ENCODE measurements at regions not wholly inside any gene's neighbourhood (a gene's known extent, or its start where the extent isn't known, plus 50 kb on each side); places are given as distances from the start of the nearest gene placed in this dataset.
"Not testable (repeated sequence)": the region's sequence is repeated elsewhere in the genome, so short reads cannot be mapped to it uniquely, and the experiment has no call there.

- Histone ChIP-seq H3K9me3 (ENCODE audit: control insufficient read depth, low read length) (no peaks in the 10 kb centered on the region), H3K4me1 (ENCODE audit: control insufficient read depth, insufficient read depth, low read length, poor library complexity, severe bottlenecking) (no peaks in the 10 kb centered on the region), H3K36me3 (ENCODE audit: control insufficient read depth, insufficient read depth, low read length) (no peaks in the 10 kb centered on the region), H3K27ac (ENCODE audit: insufficient read depth, low read length, poor library complexity, severe bottlenecking) (no peak overlapping the region), H3K27me3 (replicated peaks; ENCODE audit: control insufficient read depth, insufficient read depth, low read length, poor library complexity, severe bottlenecking) (no peaks in the 10 kb centered on the region), H3K4me3 (ENCODE audit: insufficient read depth, low read depth, low read length, poor library complexity, severe bottlenecking) (no peak overlapping the region)
- DNase-seq = no peak
Measured at GRCh38 chr2:53353135-53354114, 414.2 kb upstream of the CHAC2 start.

- Histone ChIP-seq H3K27ac (ENCODE audit: insufficient read depth, low read length, poor library complexity, severe bottlenecking) (no peak overlapping the region), H3K4me1 (ENCODE audit: control insufficient read depth, insufficient read depth, low read length, poor library complexity, severe bottlenecking) (no peaks in the 10 kb centered on the region), H3K9me3 (ENCODE audit: control insufficient read depth, low read length) (no peaks in the 10 kb centered on the region), H3K36me3 (ENCODE audit: control insufficient read depth, insufficient read depth, low read length) (no peaks in the 10 kb centered on the region), H3K4me3 (ENCODE audit: insufficient read depth, low read depth, low read length, poor library complexity, severe bottlenecking) (no peak overlapping the region), H3K27me3 (replicated peaks; ENCODE audit: control insufficient read depth, insufficient read depth, low read length, poor library complexity, severe bottlenecking) (no peaks in the 10 kb centered on the region)
- no peak for DNase-seq
Measured at GRCh38 chr2:53347269-53347668, 420.3 kb upstream of the CHAC2 start.

GRCh38 chr2:53342248-53342647 lies 425.4 kb upstream of the CHAC2 start:
- Histone ChIP-seq H3K27ac (ENCODE audit: insufficient read depth, low read length, poor library complexity, severe bottlenecking) (no peak overlapping the region), H3K4me1 (ENCODE audit: control insufficient read depth, insufficient read depth, low read length, poor library complexity, severe bottlenecking) (no peaks in the 10 kb centered on the region), H3K9me3 (ENCODE audit: control insufficient read depth, low read length) (no peaks in the 10 kb centered on the region), H3K36me3 (ENCODE audit: control insufficient read depth, insufficient read depth, low read length) (no peaks in the 10 kb centered on the region), H3K4me3 (ENCODE audit: insufficient read depth, low read depth, low read length, poor library complexity, severe bottlenecking) (no peak overlapping the region), H3K27me3 (replicated peaks; ENCODE audit: control insufficient read depth, insufficient read depth, low read length, poor library complexity, severe bottlenecking) (no peaks in the 10 kb centered on the region)
- DNase-seq = no peak

- no peaks in the 10 kb centered on the region for H3K27me3 ChIP-seq (replicated peaks; ENCODE audit: control insufficient read depth, insufficient read depth, low read length, poor library complexity, severe bottlenecking)
- H3K27ac ChIP-seq (ENCODE audit: insufficient read depth, low read length, poor library complexity, severe bottlenecking) = no peak overlapping the region
- DNase-seq = no peak
- no peak overlapping the region for H3K4me3 ChIP-seq (ENCODE audit: insufficient read depth, low read depth, low read length, poor library complexity, severe bottlenecking)
- H3K4me1 ChIP-seq (ENCODE audit: control insufficient read depth, insufficient read depth, low read length, poor library complexity, severe bottlenecking) = no peaks in the 10 kb centered on the region
- no peaks in the 10 kb centered on the region for H3K9me3 ChIP-seq (ENCODE audit: control insufficient read depth, low read length)
- H3K36me3 ChIP-seq (ENCODE audit: control insufficient read depth, insufficient read depth, low read length) = no peaks in the 10 kb centered on the region
Measured at GRCh38 chr2:53334610-53335009, 433.0 kb upstream of the CHAC2 start.

GRCh38 chr2:53331667-53332066 lies 435.9 kb upstream of the CHAC2 start:
- no peaks in the 10 kb centered on the region for H3K9me3 ChIP-seq (ENCODE audit: control insufficient read depth, low read length)
- H3K4me3 ChIP-seq (ENCODE audit: insufficient read depth, low read depth, low read length, poor library complexity, severe bottlenecking) = no peak overlapping the region
- no peaks in the 10 kb centered on the region for H3K36me3 ChIP-seq (ENCODE audit: control insufficient read depth, insufficient read depth, low read length)
- H3K27ac ChIP-seq (ENCODE audit: insufficient read depth, low read length, poor library complexity, severe bottlenecking) = no peak overlapping the region
- H3K4me1 ChIP-seq (ENCODE audit: control insufficient read depth, insufficient read depth, low read length, poor library complexity, severe bottlenecking) = no peaks in the 10 kb centered on the region
- no peaks in the 10 kb centered on the region for H3K27me3 ChIP-seq (replicated peaks; ENCODE audit: control insufficient read depth, insufficient read depth, low read length, poor library complexity, severe bottlenecking)
- DNase-seq = no peak

- Histone ChIP-seq H3K36me3 (ENCODE audit: control insufficient read depth, insufficient read depth, low read length) (no peaks in the 10 kb centered on the region), H3K4me1 (ENCODE audit: control insufficient read depth, insufficient read depth, low read length, poor library complexity, severe bottlenecking) (no peaks in the 10 kb centered on the region)
- no peak for DNase-seq
Measured at GRCh38 chr2:53317861-53318260, 449.7 kb upstream of the CHAC2 start.

GRCh38 chr2:53315149-53315548 lies 452.5 kb upstream of the CHAC2 start:
- no peak overlapping the region for H3K27ac ChIP-seq (ENCODE audit: insufficient read depth, low read length, poor library complexity, severe bottlenecking)
- H3K4me1 ChIP-seq (ENCODE audit: control insufficient read depth, insufficient read depth, low read length, poor library complexity, severe bottlenecking) = no peaks in the 10 kb centered on the region
- no peak for DNase-seq
- H3K4me3 ChIP-seq (ENCODE audit: insufficient read depth, low read depth, low read length, poor library complexity, severe bottlenecking) = no peak overlapping the region
- H3K27me3 ChIP-seq (replicated peaks; ENCODE audit: control insufficient read depth, insufficient read depth, low read length, poor library complexity, severe bottlenecking) = no peaks in the 10 kb centered on the region
- H3K36me3 ChIP-seq (ENCODE audit: control insufficient read depth, insufficient read depth, low read length) = no peaks in the 10 kb centered on the region
- no peaks in the 10 kb centered on the region for H3K9me3 ChIP-seq (ENCODE audit: control insufficient read depth, low read length)

More at GRCh38 chr2:53317861-53318260, 449.7 kb upstream of the CHAC2 start:
- H3K27me3 ChIP-seq (replicated peaks; ENCODE audit: control insufficient read depth, insufficient read depth, low read length, poor library complexity, severe bottlenecking) = no peaks in the 10 kb centered on the region
- H3K4me3 ChIP-seq (ENCODE audit: insufficient read depth, low read depth, low read length, poor library complexity, severe bottlenecking) = no peak overlapping the region
- no peaks in the 10 kb centered on the region for H3K9me3 ChIP-seq (ENCODE audit: control insufficient read depth, low read length)
- H3K27ac ChIP-seq (ENCODE audit: insufficient read depth, low read length, poor library complexity, severe bottlenecking) = no peak overlapping the region

GRCh38 chr2:53314718-53315117 lies 452.9 kb upstream of the CHAC2 start:
- Histone ChIP-seq H3K4me3 (ENCODE audit: insufficient read depth, low read depth, low read length, poor library complexity, severe bottlenecking) (no peak overlapping the region), H3K27ac (ENCODE audit: insufficient read depth, low read length, poor library complexity, severe bottlenecking) (no peak overlapping the region), H3K27me3 (replicated peaks; ENCODE audit: control insufficient read depth, insufficient read depth, low read length, poor library complexity, severe bottlenecking) (no peaks in the 10 kb centered on the region), H3K9me3 (ENCODE audit: control insufficient read depth, low read length) (no peaks in the 10 kb centered on the region), H3K4me1 (ENCODE audit: control insufficient read depth, insufficient read depth, low read length, poor library complexity, severe bottlenecking) (no peaks in the 10 kb centered on the region), H3K36me3 (ENCODE audit: control insufficient read depth, insufficient read depth, low read length) (no peaks in the 10 kb centered on the region)
- DNase-seq = no peak

GRCh38 chr2:53313644-53314043 lies 454.0 kb upstream of the CHAC2 start:
- not testable (repeated sequence) for H3K27me3 ChIP-seq (replicated peaks; ENCODE audit: control insufficient read depth, insufficient read depth, low read length, poor library complexity, severe bottlenecking); H3K9me3 ChIP-seq (ENCODE audit: control insufficient read depth, low read length); H3K36me3 ChIP-seq (ENCODE audit: control insufficient read depth, insufficient read depth, low read length); H3K4me1 ChIP-seq (ENCODE audit: control insufficient read depth, insufficient read depth, low read length, poor library complexity, severe bottlenecking); H3K4me3 ChIP-seq (ENCODE audit: insufficient read depth, low read depth, low read length, poor library complexity, severe bottlenecking); DNase-seq; H3K27ac ChIP-seq (ENCODE audit: insufficient read depth, low read length, poor library complexity, severe bottlenecking)

- Histone ChIP-seq H3K4me1 (ENCODE audit: control insufficient read depth, insufficient read depth, low read length, poor library complexity, severe bottlenecking) (no peaks in the 10 kb centered on the region), H3K36me3 (ENCODE audit: control insufficient read depth, insufficient read depth, low read length) (no peaks in the 10 kb centered on the region), H3K9me3 (ENCODE audit: control insufficient read depth, low read length) (no peaks in the 10 kb centered on the region), H3K27ac (ENCODE audit: insufficient read depth, low read length, poor library complexity, severe bottlenecking) (no peak overlapping the region), H3K27me3 (replicated peaks; ENCODE audit: control insufficient read depth, insufficient read depth, low read length, poor library complexity, severe bottlenecking) (no peaks in the 10 kb centered on the region), H3K4me3 (ENCODE audit: insufficient read depth, low read depth, low read length, poor library complexity, severe bottlenecking) (no peak overlapping the region)
- no peak for DNase-seq
Measured at GRCh38 chr2:53312721-53313120, 454.9 kb upstream of the CHAC2 start.

All from effector memory CD4-positive, alpha-beta T cell (primary cell).